ENCODE measurements at regions not wholly inside any gene's neighbourhood (a gene's known extent, or its start where the extent isn't known, plus 50 kb on each side); places are given as distances from the start of the nearest gene placed in this dataset.

- no peak for DNase-seq (ENCODE audit: low spot score)
Measured at GRCh38 chr4:14879683-14880082, 122.6 kb upstream of the CPEB2 start.

GRCh38 chr4:14880805-14881204, 121.5 kb upstream of the CPEB2 start:
- no peak for DNase-seq (ENCODE audit: low spot score)

- no peak for DNase-seq (ENCODE audit: low spot score)
Measured at GRCh38 chr4:14883166-14883565, 119.1 kb upstream of the CPEB2 start.

DNA sequence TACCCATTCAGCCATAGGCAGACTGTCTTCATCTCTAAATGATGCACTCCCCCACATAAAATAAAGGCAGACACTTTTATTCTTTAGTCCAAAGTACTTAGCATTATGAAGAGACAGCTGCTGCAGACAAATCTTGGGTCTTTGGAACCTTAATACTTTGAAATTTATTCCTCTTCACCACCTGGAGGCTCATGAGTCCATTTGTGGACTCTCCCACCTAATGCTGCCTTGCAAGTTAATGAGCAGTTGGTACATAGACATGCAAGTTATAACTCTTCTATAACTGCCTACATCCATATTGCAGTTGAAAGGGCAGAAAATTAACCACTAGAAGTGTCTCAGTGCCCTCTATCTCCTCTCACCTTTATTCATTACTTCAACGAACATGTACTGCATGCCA, 118.6 kb upstream of the CPEB2 start:
- DNase-seq (ENCODE audit: low spot score), result no peak

DNA sequence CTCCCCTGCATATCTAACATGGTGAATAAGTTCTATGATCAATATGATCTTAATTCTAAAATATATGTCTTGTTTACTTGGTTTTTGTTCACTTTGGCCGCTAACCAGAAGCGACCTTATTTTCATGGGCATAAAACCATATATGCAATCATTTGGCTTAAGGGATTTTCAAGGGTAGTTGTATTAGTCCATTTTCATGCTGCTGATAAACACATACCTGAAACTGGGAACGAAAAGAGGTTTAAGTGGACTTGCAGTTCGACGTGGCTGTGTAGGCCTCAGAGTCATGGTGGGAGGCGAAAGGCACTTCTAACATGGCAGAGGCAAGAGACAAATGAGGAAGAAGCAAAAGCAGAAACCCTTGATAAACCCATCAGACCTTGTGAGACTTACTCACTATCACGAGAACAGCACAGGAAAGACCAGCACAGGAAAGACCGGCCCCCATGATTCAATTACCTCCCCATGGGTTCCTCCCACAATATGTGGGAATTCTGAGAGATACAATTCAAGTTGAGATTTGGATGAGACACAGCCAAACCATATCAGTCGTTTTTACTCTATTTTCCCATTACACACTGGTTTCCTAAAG, 114.3 kb upstream of the CPEB2 start:
- DNase-seq (ENCODE audit: low spot score), result no peak

DNA sequence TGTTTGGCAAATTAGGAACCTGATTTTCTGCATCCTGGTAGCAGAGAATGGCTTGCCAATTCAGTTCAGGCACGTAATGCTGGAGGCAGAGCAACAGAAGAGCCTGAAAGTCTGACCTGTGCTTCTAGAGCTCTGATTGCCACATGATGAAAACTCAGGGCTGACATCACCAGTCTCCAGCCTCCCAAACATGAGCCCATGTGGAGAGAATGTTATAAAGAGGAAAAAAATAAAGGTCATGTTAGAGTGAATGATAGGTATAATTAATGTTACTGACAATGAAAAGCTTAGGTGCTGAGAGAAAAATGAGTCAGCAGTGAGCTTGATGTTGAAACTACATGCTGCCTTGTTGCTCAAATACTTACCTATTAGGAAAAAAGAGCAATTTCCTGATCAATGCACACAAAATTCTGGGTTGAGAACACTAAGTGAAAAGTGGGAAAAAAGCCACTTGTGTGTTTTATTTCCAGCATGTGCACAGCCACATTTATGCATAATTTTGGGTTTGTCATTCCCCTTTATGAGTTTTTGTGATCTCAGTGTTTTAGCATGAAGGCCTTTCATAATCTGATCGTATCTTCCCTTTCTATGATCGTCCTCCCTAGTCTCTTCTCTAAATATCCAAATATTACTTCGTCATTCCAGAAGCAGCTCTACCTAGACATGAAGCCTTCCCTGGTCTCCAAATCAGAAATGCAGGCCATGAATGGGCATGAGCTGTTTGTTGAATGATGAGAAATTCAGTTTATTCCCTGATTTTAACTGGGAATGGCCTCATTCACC, 113.3 kb upstream of the CPEB2 start:
- DNase-seq (ENCODE audit: low spot score), result no peak

DNA sequence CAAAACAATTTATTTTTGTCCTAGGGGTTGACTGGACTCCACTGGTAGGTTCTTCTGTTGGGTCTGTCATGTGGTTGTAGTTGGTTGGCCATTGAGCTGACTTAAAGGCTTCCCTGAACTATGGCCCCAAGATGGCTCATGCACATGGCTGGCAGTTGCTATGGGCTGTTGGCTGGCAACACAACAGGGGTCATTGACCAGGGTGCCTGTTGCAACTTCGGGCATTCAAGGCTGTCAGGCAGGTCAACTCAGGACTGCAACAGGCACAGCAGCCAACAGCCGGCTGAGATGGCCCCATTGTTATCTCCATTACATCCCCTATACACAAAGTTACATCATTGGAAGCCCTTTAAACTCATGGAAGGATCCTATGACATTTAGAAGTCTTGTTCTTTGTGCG, 109.7 kb upstream of the CPEB2 start:
- DNase-seq (ENCODE audit: low spot score), result no peak

GRCh38 chr4:14893713-14894112, 108.6 kb upstream of the CPEB2 start:
- no peak for DNase-seq (ENCODE audit: low spot score)

DNA sequence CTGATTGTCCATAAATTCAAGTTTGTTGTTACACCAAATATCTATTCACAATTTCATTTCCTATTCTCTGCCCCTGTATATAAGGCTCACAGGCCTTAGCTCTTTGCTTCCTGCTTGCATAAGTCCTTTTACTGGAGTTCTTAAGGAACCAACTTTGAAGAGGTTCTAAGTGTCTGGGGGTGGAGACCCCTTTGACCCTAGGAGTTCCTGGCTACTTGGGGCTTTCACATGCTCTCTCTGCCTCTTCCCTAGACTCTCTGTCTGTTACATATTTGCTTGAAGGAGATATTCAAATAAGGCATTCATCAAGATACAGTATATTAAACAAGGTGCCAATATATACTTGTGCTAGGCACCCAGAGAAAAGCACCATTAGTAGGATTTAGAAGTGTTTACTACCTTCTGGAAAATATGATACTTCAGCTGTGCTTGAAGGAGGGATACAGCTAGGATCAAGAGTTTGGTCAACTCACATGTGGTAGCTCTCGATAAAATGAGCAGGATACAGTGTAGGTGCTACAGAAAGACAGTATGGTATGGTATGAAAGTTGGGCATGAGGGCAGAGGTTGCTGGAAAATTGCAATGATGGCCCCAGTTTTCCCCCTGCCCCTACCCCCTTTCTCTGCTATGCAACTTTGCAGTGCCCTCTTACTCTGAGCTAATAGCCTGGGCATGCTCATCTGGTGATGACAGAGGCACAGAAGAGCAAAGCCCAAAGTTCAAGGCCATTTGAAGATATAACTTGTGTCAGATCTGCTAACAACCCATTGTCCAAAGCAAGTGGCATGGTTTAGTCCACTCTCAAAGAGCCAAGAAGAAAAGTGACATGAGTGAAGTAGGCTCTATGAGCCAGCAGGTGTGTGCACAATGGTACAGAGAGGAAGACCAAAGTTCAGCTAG, 107.6 kb upstream of the CPEB2 start:
- DNase-seq (ENCODE audit: low spot score), result no peak

- DNase-seq (ENCODE audit: low spot score), result no peak
Measured at GRCh38 chr4:14896656-14897175, 105.6 kb upstream of the CPEB2 start.

- no peak for DNase-seq (ENCODE audit: low spot score)
Measured at GRCh38 chr4:14897217-14897616, 105.1 kb upstream of the CPEB2 start.

DNA sequence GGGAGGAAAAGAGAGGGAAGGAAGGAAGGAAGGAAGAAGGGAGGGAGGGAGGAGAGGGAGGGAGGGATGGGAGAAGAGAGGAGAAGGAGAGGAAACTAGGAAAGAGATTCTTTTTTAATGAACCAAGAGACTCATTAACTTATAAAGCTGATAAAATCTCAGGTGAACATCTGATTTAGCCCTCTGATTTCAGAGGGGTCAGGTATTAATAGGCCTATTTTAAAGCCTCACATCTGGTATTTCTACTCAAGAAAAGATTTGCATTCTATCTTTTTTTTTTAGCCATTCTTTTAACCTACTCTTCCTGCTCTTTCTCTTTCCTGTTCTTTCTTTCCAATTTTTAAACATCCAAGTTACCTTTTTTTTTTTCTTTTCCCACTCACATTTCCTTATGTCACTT, 103.3 kb upstream of the CPEB2 start:
- no peak for DNase-seq (ENCODE audit: low spot score)

DNA sequence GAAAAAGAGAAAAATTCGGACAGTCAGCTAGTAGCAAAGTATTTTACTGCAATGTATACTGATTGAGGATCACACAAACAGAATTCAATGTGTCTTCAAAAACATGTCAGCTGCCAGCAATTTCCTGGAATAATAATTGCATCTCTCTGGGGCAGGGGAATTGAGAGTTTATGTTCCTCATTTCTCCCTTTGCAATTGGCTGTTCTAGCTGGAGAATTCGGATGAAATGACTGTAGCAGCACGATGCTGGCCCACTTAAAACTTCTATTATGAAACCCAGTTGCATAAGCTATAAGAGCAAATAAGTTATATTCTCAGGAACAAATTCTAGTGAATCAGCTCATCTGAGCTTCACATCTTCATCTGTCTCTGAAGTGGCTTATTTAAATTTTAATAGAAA, 99.9 kb upstream of the CPEB2 start:
- no peak for DNase-seq (ENCODE audit: low spot score)

DNA sequence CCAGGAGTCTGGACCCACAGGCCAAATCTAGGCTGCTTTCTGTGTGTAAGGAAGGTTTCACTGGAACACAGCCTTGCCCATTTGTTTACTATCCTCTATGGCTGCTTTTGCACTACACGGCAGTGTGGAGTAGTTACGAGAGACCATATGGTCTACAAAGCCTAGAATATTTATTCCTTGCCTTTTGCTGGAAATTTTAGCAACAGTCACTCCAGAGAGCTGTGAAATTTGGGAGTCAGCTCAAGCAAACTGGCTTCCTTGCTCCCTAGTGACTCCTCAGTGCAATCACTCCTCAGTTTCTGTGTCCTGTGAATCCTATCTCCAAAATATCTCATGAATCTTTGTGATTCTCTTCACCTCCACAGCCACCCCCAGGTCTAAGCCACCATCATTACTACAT, 99.0 kb upstream of the CPEB2 start:
- no peak for DNase-seq (ENCODE audit: low spot score)

DNA sequence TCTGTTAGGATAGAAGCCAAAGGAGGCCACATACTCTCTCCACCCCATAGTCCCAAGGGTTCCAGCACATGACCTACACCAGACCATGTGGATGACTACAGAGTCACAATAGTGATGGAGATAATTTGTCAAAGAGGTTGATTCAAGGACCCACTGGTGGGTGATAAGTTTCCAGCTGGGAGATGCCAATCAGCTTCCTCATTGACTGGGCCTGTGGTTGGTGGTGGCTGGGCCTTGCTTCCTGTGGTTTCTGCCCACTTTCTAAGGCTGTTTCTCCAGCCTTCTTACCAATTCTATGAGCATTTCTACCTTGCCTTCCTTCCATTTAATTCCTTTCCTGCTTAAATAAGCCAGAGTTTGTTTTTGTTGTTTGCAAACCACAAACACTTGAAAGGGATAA, 95.5 kb upstream of the CPEB2 start:
- DNase-seq (ENCODE audit: low spot score), result no peak

DNA sequence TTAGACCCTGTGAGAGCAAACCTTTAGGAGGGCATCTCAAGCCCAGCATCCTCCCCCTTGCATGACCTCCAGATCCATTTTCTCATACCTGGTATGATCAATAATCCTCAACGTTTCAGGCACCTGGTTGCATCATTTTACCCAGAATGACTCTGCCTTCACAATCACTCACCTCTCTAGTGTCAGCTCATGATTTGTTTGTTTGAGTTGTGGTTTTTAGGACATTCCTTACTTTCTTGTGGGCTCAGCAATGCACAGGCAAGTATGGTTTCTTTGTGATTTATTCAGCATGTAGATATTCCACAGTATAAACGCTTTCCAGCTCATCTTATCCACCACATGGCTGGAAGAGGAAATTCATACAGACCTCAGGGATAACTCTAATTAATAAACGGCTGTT, 93.6 kb upstream of the CPEB2 start:
- DNase-seq (ENCODE audit: low spot score), result no peak

- DNase-seq (ENCODE audit: low spot score), result no peak
Measured at GRCh38 chr4:14910411-14910810, 91.9 kb upstream of the CPEB2 start.

DNA sequence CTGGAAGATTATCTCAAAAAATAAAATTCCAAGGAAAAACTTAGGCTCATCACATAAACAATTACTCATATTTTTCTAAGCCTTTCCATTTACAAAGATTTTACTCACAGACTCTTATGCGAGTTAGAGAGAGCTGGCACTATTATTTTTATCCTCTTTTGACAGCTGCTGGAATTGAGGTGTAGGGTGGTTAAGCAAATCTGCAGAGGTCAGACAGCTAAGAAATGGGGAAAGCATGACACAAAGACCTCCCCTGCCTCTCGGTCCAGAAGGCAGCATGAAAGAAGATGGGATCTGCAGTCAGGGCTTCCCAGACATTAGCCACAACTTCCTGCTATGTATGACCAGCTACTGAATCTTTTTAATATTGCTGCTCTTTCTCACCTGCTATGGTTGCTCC, 89.9 kb upstream of the CPEB2 start:
- no peak for DNase-seq (ENCODE audit: low spot score)

- no peak for DNase-seq (ENCODE audit: low spot score)
Measured at GRCh38 chr4:14915018-14915417, 87.3 kb upstream of the CPEB2 start.

DNA sequence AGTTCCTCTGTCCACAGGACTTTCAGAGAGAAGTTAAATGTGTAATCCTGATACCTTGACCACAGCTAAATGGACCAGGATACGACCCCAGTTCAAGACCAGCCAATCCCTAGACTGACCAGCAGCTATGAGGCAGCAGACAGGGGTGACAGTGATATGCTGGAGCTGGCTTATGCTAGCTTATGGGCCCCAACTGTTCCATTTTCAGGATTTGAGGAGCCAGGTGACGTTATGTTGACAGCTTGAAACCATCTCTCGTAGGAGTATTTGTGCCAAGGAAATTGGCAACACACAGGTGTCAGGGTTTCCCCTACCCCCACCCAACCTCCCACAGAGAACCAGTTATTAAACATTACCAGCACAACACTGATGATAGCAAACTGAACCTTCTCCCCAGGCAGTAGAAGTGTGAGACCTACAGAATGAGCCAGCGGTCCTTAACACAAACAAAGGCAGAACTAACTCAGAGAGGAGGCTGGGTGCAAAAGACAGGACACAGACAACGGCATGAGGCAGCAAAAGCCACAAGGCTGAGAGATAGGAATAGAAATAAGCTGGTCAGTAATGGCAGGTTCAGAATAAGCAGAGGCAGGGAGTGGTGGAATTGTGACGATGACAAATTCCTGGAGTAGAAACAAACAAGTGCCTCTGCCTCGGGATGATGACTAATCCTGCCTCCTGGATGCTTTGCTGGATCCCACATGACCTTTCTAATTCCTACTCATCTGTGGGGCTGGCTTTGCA, 85.6 kb upstream of the CPEB2 start:
- no peak for DNase-seq (ENCODE audit: low spot score)

DNA sequence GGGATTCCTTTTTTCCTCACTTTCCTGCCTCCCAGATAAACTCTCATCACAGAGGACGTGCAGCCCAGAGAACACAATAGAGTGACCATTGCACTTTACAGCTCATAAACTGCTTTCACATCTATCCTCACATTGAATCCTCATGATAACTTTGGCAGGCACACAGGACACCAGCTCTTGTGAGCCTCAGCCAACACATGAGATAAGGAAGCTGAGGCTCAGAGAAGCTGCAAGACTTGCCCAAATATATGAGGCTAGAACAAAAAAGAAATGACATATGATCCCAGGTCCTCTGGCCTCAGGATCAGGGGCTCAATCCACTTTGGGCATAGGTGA, 85.0 kb upstream of the CPEB2 start:
- no peak for DNase-seq (ENCODE audit: low spot score)

- no peak for DNase-seq (ENCODE audit: low spot score)
Measured at GRCh38 chr4:14918336-14918735, 83.9 kb upstream of the CPEB2 start.
